Heart left ventricle (tissue), 16 donors: ENCODE measurements at regions not wholly inside any gene's neighbourhood (a gene's known extent, or its start where the extent isn't known, plus 50 kb on each side); places are given as distances from the start of the nearest gene placed in this dataset.

ENCODE experiments used
- ATAC-seq, 4 donors: fragments of 200-7000 bp; cut with Tn5 transposase; one replicate each; pipeline ENCODE4 v1.9.1; 2020 to 2022; ENCODE audit warnings: moderate library complexity in 4 of 4, mild to moderate bottlenecking in 3 of 4, moderate number of reproducible peaks in 1 of 4
- DNase-seq, 5 donors: peaks; one replicate each; pipeline ENCODE4 v3.0.0-alpha.2; 2020
- H3K27ac ChIP-seq, 12 donors: fragments of 200-600 bp; sonication (generic) in 4 of 12; one replicate each; pipeline versions ENCODE4 v1.5.0 to v1.8.0; 2016 to 2022; ENCODE audit warnings: mild to moderate bottlenecking in 2 of 12
- H3K27me3 ChIP-seq, 9 donors: fragments of 200-600 bp; sonication (generic) in 2 of 9; one replicate each; pipeline versions ENCODE4 v1.5.1 to v1.8.0; 2016 to 2022; ENCODE audit warnings: mild to moderate bottlenecking in 3 of 9
- H3K36me3 ChIP-seq, 9 donors: fragments of 200-600 bp; sonication (generic) in 2 of 9; one replicate each; pipeline versions ENCODE4 v1.5.0 to v1.8.0; 2018 to 2022; ENCODE audit warnings: mild to moderate bottlenecking in 2 of 9
- H3K4me1 ChIP-seq, 12 donors: fragments of 200-600 bp; sonication (generic) in 4 of 12; one replicate each; pipeline versions ENCODE4 v1.5.0 to v1.8.0; 2016 to 2022; ENCODE audit warnings: mild to moderate bottlenecking in 3 of 12
- H3K4me3 ChIP-seq, 12 donors: fragments of 200-600 bp; sonication (generic) in 4 of 12; one replicate each; pipeline versions ENCODE4 v1.5.0 to v1.8.0; 2017 to 2022; ENCODE audit warnings: mild to moderate bottlenecking in 9 of 12, moderate library complexity in 4 of 12
- H3K9me3 ChIP-seq, 12 donors: fragments of 200-600 bp; sonication (generic) in 4 of 12; one replicate each; pipeline versions ENCODE4 v1.5.0 to v1.8.0; 2016 to 2022; ENCODE audit warnings: mild to moderate bottlenecking in 1 of 12
- POLR2A ChIP-seq, 2 donors: fragments of 450-650 bp; IDR thresholded peaks; one replicate each; pipeline ENCODE4 v1.6.1; 2017; ENCODE audit warnings: antibody characterized with exemption in 2 of 2, mild to moderate bottlenecking in 2 of 2, moderate library complexity in 2 of 2
- WGBS, 4 donors: extraction: QIAGEN DNeasy Blood & Tissue Kit in 2 of 4; methylation state at CpG; one replicate each; pipeline versions ENCODE4 v1.1.5 to v1.1.7; 2013 to 2018; 5-methylcytosine and 5-hydroxymethylcytosine counted together
- intact Hi-C, 10 donors: fragments of 100-400 bp; cut with DNase I; formaldehyde crosslinking; loops; one replicate each; pipeline versions ENCODE4 v1.11.1 to v1.14.2; 2022
- TF ChIP-seq, protein P1 (sequence below), 12 donors: fragments of 200-600 bp; sonication (generic) in 4 of 12; IDR thresholded peaks; one replicate each; pipeline versions ENCODE4 v1.5.0 to v1.8.0; 2018 to 2022; ENCODE audit warnings: antibody characterized with exemption in 12 of 12, mild to moderate bottlenecking in 5 of 12
- donor health status: ischemic (EF 13 %, LVEDD 7.1; RV severe dilation, severe dysfunction).
- donor health status: healthy with polysubstance abuse.
- donor health status: DM: no; HTN: yes; CAD: no.
- donor health status: DM: no; HTN: no; CAD: no.
- donor health status: ischemic (EF 25% LVEDD 6.9; RV normal size, moderate dysfunction).
- donor health status: ischemic (EF 25% LVEDD 5.7; RV mildly dilated, moderate dysfunction).
- donor health status: healthy.
- donor health status: DM: yes; HTN: yes; CAD: no.
- donor health status: ischemic (EF 35%, LVEDD 5.7; RV mildly dilated, moderate dysfunction).
- donor health status: nonischemic (EF 11% LVEDD 7.7; RV severe dilation, severe dysfunction).
- donor health status: DM: yes; HTN: yes; CAD: no.
- donor health status: PGD.
- donor health status: ischemic (EF 29% LVEDD 5.4; RV normal size, mild dysfunction).
- donor health status: nonischemic (EF 23%, LVEDD 6.1; RV moderate dilation, normal function).

DNA sequence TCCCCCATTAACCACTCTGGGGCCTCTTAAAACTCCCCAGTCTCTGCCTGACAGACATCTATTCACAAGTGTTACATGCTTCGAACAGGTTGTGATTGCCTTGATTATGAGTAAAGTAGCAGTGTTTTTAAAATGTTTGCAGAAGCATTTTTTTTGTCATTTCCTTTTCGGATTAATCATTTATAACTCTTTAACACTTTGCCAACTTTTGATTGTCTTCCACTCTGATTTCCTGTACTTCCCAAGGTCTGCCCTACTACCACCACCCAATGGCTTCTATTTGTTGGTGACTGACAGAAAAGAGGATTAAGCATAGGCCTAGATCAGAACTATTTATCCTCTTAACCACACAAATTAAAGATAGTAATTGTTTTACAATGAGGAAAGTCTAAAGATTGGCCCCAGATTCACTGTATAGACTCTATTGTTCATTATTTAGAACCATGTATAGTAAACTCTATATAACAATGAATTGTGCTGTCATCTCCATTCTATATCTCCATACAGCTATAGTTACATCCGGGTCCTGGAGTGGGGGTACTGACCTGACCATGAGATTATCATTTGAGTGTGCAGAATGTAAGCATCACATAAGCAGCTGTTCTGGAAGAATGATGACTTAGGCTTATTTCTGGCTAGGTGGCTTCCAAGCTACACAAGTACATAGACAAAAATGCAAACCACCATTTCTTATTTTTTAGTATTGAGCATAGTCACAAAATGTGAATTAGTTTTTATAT is 110.3 kb upstream of the RBMS1 start:
- no peaks in the 10 kb centered on the region for H3K9me3 ChIP-seq
- H3K27me3 ChIP-seq: no peaks in the 10 kb centered on the region
- no peak for ATAC-seq
- no peak overlapping the region for H3K27ac ChIP-seq
- H3K4me1 ChIP-seq: peaks cover 0 to 10% (median 3%) of the 10 kb centered on the region in 12 donors
- WGBS, 4 donors: 68 to 76% (median 72%) methylated on average over 3 of the region's 3 CpGs
- intact Hi-C loops: no loop called here
- no peak overlapping the region for H3K4me3 ChIP-seq
- no peaks in the 10 kb centered on the region for H3K36me3 ChIP-seq
- no peak for TF ChIP-seq POLR2A (IDR thresholded peaks at IDR 0.05)
- TF ChIP-seq, protein P1, sequence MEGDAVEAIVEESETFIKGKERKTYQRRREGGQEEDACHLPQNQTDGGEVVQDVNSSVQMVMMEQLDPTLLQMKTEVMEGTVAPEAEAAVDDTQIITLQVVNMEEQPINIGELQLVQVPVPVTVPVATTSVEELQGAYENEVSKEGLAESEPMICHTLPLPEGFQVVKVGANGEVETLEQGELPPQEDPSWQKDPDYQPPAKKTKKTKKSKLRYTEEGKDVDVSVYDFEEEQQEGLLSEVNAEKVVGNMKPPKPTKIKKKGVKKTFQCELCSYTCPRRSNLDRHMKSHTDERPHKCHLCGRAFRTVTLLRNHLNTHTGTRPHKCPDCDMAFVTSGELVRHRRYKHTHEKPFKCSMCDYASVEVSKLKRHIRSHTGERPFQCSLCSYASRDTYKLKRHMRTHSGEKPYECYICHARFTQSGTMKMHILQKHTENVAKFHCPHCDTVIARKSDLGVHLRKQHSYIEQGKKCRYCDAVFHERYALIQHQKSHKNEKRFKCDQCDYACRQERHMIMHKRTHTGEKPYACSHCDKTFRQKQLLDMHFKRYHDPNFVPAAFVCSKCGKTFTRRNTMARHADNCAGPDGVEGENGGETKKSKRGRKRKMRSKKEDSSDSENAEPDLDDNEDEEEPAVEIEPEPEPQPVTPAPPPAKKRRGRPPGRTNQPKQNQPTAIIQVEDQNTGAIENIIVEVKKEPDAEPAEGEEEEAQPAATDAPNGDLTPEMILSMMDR (IDR thresholded peaks at IDR 0.05): no peak
- DNase-seq: no peak

DNA sequence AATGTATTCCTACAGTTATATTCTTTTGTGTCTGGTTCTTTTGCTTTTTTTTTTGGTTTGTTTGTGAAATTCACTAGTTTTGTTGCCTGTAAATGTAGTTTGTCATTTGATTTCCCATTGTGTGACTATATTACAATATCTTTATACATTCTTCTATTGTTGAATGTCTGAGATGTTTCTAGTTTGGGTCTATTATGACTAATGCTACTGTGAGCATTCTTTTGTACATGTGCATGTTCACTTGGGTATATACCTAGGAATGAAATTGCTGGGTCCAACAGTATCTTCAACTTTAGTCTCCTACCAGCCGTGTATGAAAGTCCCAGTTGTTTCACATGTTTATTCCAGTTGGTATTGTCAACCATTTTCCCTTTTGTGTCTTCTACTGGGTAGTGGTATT is 112.7 kb upstream of the RBMS1 start:
- 93 to 100% (median 97%) methylated on average over 1 of the region's 1 CpG for WGBS, 4 donors
- no peaks in the 10 kb centered on the region for H3K27me3 ChIP-seq

DNA sequence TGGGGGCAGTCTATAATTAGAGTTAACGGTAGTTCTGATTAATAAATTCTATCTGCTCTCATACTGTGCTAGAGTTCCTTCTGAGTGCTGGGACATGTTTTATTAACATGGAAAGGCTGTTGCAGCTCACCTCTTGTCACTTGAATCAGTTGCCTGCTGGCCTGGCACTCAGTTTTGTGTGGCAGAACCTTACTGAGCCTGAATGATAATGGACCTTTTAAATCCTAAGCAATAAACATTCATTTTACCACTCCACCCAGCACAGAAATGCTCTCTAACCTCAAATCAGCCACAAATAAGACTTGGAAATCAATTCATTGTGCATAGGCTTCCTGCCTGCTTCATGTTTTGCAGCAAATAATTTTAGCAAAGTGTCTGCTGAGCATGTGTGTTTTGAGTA is 115.0 kb upstream of the RBMS1 start:
- Histone ChIP-seq H3K36me3 (no peaks in the 10 kb centered on the region), H3K27me3 (no peaks in the 10 kb centered on the region), H3K4me1 (peaks cover 0 to 21% (median 11%) of the 10 kb centered on the region in 12 donors), H3K27ac (peak overlapping the region in 1 of 12 donors; percentile 3), H3K9me3 (no peaks in the 10 kb centered on the region), H3K4me3 (no peak overlapping the region)
- intact Hi-C loops: no loop called here
- TF ChIP-seq, protein P1 (IDR thresholded peaks at IDR 0.05): no peak
- no peak for TF ChIP-seq POLR2A (IDR thresholded peaks at IDR 0.05)
- ATAC-seq (peak in 1 of 4 donors; percentile 61), DNase-seq (no peak)
- WGBS, 4 donors: 35 to 54% (median 46%) methylated on average over 1 of the region's 1 CpG

More for the DNA sequence above, 112.7 kb upstream of the RBMS1 start:
- intact Hi-C loops: no loop called here
- Histone ChIP-seq H3K36me3 (no peaks in the 10 kb centered on the region), H3K4me1 (peaks cover 0 to 21% (median 11%) of the 10 kb centered on the region in 12 donors), H3K27ac (no peak overlapping the region), H3K4me3 (no peak overlapping the region), H3K9me3 (no peaks in the 10 kb centered on the region)
- ATAC-seq (no peak), DNase-seq (no peak)
- TF ChIP-seq, protein P1 (IDR thresholded peaks at IDR 0.05): no peak
- no peak for TF ChIP-seq POLR2A (IDR thresholded peaks at IDR 0.05)

DNA sequence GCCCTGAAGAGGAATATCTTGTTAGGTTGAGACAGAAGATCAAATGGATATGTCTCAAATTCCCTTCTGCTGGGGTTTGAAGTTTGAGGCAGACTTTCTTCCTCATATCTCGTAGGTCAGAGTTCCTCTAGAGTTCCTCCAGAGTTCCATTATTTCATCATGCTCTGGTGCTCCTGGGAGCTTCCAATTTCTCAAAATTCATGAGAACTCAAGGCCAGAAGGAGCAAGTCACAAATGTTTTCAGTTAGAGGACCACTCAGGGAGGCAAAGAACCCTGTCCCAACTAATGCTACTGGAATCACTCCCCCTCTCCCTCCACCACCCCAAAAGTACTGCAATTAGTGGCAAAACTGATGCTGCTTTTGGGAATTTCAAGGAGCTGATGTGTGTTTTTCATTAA is 115.7 kb upstream of the RBMS1 start:
- Histone ChIP-seq H3K36me3 (no peaks in the 10 kb centered on the region), H3K27ac (no peak overlapping the region), H3K4me3 (no peak overlapping the region), H3K9me3 (no peaks in the 10 kb centered on the region), H3K27me3 (no peaks in the 10 kb centered on the region), H3K4me1 (peaks cover 0 to 21% (median 11%) of the 10 kb centered on the region in 12 donors)
- intact Hi-C loops: no loop called here
- 55 to 75% (median 67%) methylated on average over 1 of the region's 1 CpG for WGBS, 4 donors
- ATAC-seq (no peak), DNase-seq (no peak)
- TF ChIP-seq, protein P1 (IDR thresholded peaks at IDR 0.05): no peak
